ENCODE measurements at regions not wholly inside any gene's neighbourhood (a gene's known extent, or its start where the extent isn't known, plus 50 kb on each side); places are given as distances from the start of the nearest gene placed in this dataset.

DNA sequence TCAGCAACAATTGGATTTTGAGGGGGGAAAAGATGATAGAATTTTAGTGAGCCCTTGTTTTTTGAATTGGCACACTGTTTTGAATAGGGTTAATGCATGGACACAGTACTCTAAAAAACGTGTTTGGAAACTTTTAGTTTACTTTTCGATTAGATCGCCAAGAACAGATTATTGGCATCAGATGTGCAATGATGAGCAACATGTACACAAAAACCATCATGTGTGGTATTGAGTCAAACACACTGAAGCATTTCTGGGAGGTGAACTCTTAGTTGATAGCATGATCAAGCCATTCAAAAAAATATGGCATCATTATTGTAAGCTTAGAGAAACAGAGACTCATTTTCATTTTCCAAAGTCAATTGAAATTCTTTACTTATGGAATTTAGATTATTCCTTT, 329.2 kb downstream of the ADAMTS20 start:
- TF ChIP-seq TCF7 (CRISPR knock-in tag; IDR thresholded peaks at IDR 0.05; ENCODE audit: low read depth) (no peak), ZNF671 (CRISPR knock-in tag; IDR thresholded peaks at IDR 0.05) (no peak)
- TF ChIP-seq, protein P1, sequence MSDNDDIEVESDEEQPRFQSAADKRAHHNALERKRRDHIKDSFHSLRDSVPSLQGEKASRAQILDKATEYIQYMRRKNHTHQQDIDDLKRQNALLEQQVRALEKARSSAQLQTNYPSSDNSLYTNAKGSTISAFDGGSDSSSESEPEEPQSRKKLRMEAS (CRISPR knock-in tag; IDR thresholded peaks at IDR 0.05), result no peak

All from WTC11 (cell line).